ENCODE measurements at regions not wholly inside any gene's neighbourhood (a gene's known extent, or its start where the extent isn't known, plus 50 kb on each side); places are given as distances from the start of the nearest gene placed in this dataset.

DNA sequence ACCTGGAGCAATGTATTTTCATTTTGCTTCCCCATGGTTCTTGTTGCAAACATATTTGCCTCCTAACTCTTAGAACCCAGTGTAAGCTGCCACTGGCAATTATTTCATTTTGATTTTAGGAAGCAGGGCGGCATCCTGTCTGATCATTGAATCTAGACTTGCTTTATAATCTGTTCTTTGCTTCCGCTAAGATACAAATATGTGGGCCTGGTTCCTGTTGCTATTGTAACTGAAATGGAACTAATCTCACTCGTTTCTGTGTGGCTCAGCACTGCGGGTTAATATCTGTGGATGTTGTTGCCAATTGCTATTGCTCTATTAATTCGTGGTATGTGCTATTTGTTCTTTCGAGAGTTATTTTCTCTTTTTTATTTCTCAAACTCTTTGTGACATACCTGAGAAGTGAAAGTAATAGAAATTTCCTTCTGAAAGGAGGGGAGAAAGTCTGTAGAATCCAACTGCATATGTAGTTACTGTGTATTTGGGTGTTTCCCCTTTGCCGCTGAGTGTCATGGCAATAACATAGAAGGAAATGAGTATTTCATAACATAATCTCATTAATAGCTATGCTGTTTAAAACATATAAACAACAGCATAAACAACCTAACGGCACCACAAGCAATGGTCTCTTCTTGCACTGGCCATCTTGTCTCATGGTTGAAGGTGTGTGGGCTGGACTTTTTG lies 62.4 kb downstream of the FZD1 start:
- H3F3A ChIP-seq (ENCODE audit: low read depth) = no peaks in the 10 kb centered on the region
- no peaks in the 10 kb centered on the region for H3K4me1 ChIP-seq (ENCODE audit: insufficient read depth, low read length, poor library complexity, severe bottlenecking)
- TF ChIP-seq CTCF (conservative IDR thresholded peaks at IDR 0.05; ENCODE audit: low read length) (no peak), EZH2phosphoT487 (IDR thresholded peaks at IDR 0.05; ENCODE audit: borderline replicate concordance) (no peak)
- no peaks in the 10 kb centered on the region for H3K9me2 ChIP-seq (replicated peaks; ENCODE audit: low read depth, low read length)
- H3K79me2 ChIP-seq (ENCODE audit: insufficient read depth, low read length) = no peaks in the 10 kb centered on the region
- no peak overlapping the region for H3K4me3 ChIP-seq (ENCODE audit: low read length, poor library complexity, severe bottlenecking)
- H4K20me1 ChIP-seq (ENCODE audit: insufficient read depth, low read length, poor library complexity, severe bottlenecking) = no peaks in the 10 kb centered on the region
- no peaks in the 10 kb centered on the region for H3K9me3 ChIP-seq (ENCODE audit: insufficient read depth, low read depth, low read length)
- H3K36me3 ChIP-seq (ENCODE audit: insufficient read depth, low read length) = no peaks in the 10 kb centered on the region
- H3K4me2 ChIP-seq (ENCODE audit: low read depth, low read length, poor library complexity, severe bottlenecking) = no peak overlapping the region
- H3K9ac ChIP-seq (ENCODE audit: low read depth, low read length, poor library complexity, severe bottlenecking) = no peak overlapping the region
- no peak overlapping the region for H2AFZ ChIP-seq (ENCODE audit: low read length)
- no peaks in the 10 kb centered on the region for H3K27me3 ChIP-seq (ENCODE audit: insufficient read depth, low read length, poor library complexity, severe bottlenecking)

- no peaks in the 10 kb centered on the region for H3K9me3 ChIP-seq (ENCODE audit: insufficient read depth, low read depth, low read length)
- no peaks in the 10 kb centered on the region for H4K20me1 ChIP-seq (ENCODE audit: insufficient read depth, low read length, poor library complexity, severe bottlenecking)
- H3K79me2 ChIP-seq (ENCODE audit: insufficient read depth, low read length) = no peaks in the 10 kb centered on the region
- H3K9ac ChIP-seq (ENCODE audit: low read depth, low read length, poor library complexity, severe bottlenecking) = no peak overlapping the region
- no peaks in the 10 kb centered on the region for H3F3A ChIP-seq (ENCODE audit: low read depth)
- H3K4me3 ChIP-seq (ENCODE audit: low read length, poor library complexity, severe bottlenecking) = no peak overlapping the region
- H3K4me2 ChIP-seq (ENCODE audit: low read depth, low read length, poor library complexity, severe bottlenecking) = no peak overlapping the region
- no peak overlapping the region for H2AFZ ChIP-seq (ENCODE audit: low read length)
- no peak for TF ChIP-seq EZH2phosphoT487 (IDR thresholded peaks at IDR 0.05; ENCODE audit: borderline replicate concordance)
- TF ChIP-seq CTCF (conservative IDR thresholded peaks at IDR 0.05; ENCODE audit: low read length) = no peak
- H3K4me1 ChIP-seq (ENCODE audit: insufficient read depth, low read length, poor library complexity, severe bottlenecking) = no peaks in the 10 kb centered on the region
- H3K36me3 ChIP-seq (ENCODE audit: insufficient read depth, low read length) = no peaks in the 10 kb centered on the region
- no peaks in the 10 kb centered on the region for H3K9me2 ChIP-seq (replicated peaks; ENCODE audit: low read depth, low read length)
- H3K27me3 ChIP-seq (ENCODE audit: insufficient read depth, low read length, poor library complexity, severe bottlenecking) = no peaks in the 10 kb centered on the region
Measured at GRCh38 chr7:91327346-91327745, 63.1 kb downstream of the FZD1 start.

GRCh38 chr7:91329571-91329970 lies 65.3 kb downstream of the FZD1 start:
- no peaks in the 10 kb centered on the region for H3F3A ChIP-seq (ENCODE audit: low read depth)
- no peaks in the 10 kb centered on the region for H3K4me1 ChIP-seq (ENCODE audit: insufficient read depth, low read length, poor library complexity, severe bottlenecking)
- no peak for TF ChIP-seq EZH2phosphoT487 (IDR thresholded peaks at IDR 0.05; ENCODE audit: borderline replicate concordance)
- H3K36me3 ChIP-seq (ENCODE audit: insufficient read depth, low read length) = no peaks in the 10 kb centered on the region
- H3K9me2 ChIP-seq (replicated peaks; ENCODE audit: low read depth, low read length) = no peaks in the 10 kb centered on the region
- no peaks in the 10 kb centered on the region for H4K20me1 ChIP-seq (ENCODE audit: insufficient read depth, low read length, poor library complexity, severe bottlenecking)
- H3K79me2 ChIP-seq (ENCODE audit: insufficient read depth, low read length) = no peaks in the 10 kb centered on the region
- no peak overlapping the region for H3K4me3 ChIP-seq (ENCODE audit: low read length, poor library complexity, severe bottlenecking)
- H3K9ac ChIP-seq (ENCODE audit: low read depth, low read length, poor library complexity, severe bottlenecking) = no peak overlapping the region
- H3K4me2 ChIP-seq (ENCODE audit: low read depth, low read length, poor library complexity, severe bottlenecking) = no peak overlapping the region
- H3K9me3 ChIP-seq (ENCODE audit: insufficient read depth, low read depth, low read length) = no peaks in the 10 kb centered on the region
- no peaks in the 10 kb centered on the region for H3K27me3 ChIP-seq (ENCODE audit: insufficient read depth, low read length, poor library complexity, severe bottlenecking)
- no peak overlapping the region for H2AFZ ChIP-seq (ENCODE audit: low read length)
